Activated naive CD4-positive, alpha-beta T cell treated with anti-CD3 and anti-CD28 coated beads, Interleukin-2, amount 50 U/mL, for 24 hours (primary cell): ENCODE measurements at regions not wholly inside any gene's neighbourhood (a gene's known extent, or its start where the extent isn't known, plus 50 kb on each side); places are given as distances from the start of the nearest gene placed in this dataset.
"Not testable (repeated sequence)": the region's sequence is repeated elsewhere in the genome, so short reads cannot be mapped to it uniquely, and the experiment has no call there.

Source experiments
- H3K27ac Mint-ChIP-seq: one replicate; pipeline ENCODE4 v1.8.0; 2021; ENCODE audit warnings: mild to moderate bottlenecking, mixed read lengths
- H3K27me3 Mint-ChIP-seq: one replicate; pipeline ENCODE4 v1.8.0; 2021; ENCODE audit warnings: mixed read lengths
- H3K36me3 Mint-ChIP-seq: one replicate; pipeline ENCODE4 v1.8.0; 2021; ENCODE audit warnings: mixed read lengths
- H3K4me1 Mint-ChIP-seq: one replicate; pipeline ENCODE4 v1.8.0; 2021; ENCODE audit warnings: mixed read lengths
- H3K4me3 Mint-ChIP-seq: one replicate; pipeline ENCODE4 v1.8.0; 2021; ENCODE audit warnings: mild to moderate bottlenecking, mixed read lengths
- H3K9me3 Mint-ChIP-seq: one replicate; pipeline ENCODE4 v1.8.0; 2021; ENCODE audit warnings: mixed read lengths

GRCh38 chr1:80582980-80583379, 1217.8 kb upstream of the ADGRL2 start:
- Mint-ChIP-seq H3K4me1 (no peaks in the 10 kb centered on the region), H3K27ac (no peak overlapping the region), H3K4me3 (no peak overlapping the region), H3K36me3 (no peaks in the 10 kb centered on the region), H3K9me3 (no peaks in the 10 kb centered on the region), H3K27me3 (no peaks in the 10 kb centered on the region)

DNA sequence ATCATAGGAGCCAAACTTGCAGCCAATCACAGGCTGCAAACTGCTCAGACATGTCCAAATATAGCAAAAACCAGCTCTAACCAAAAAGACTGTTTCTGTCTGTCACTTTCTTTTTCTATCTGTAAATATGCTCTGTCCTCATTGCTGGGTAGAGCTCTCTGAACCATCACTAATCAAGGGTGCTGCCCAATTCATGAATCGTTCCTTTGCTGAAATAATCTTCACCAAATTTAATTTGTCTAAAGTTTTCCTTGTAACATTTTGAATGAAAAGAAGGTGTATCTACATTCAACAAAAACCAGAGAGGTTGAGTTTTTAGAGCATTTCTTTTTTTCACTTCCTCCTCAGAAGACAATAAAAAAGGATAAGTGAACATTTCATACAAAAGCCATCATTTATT, 1221.7 kb upstream of the ADGRL2 start:
- Mint-ChIP-seq H3K4me1 (no peaks in the 10 kb centered on the region), H3K9me3 (peaks cover under 1% of the 10 kb centered on the region), H3K4me3 (no peak overlapping the region), H3K27me3 (no peaks in the 10 kb centered on the region), H3K36me3 (no peaks in the 10 kb centered on the region), H3K27ac (no peak overlapping the region)

- Mint-ChIP-seq H3K9me3 (peaks cover 6% of the 10 kb centered on the region), H3K27ac (no peak overlapping the region), H3K4me1 (no peaks in the 10 kb centered on the region), H3K36me3 (no peaks in the 10 kb centered on the region), H3K27me3 (no peaks in the 10 kb centered on the region), H3K4me3 (no peak overlapping the region)
Measured at GRCh38 chr1:80566867-80567266, 1233.9 kb upstream of the ADGRL2 start.

- H3K27ac Mint-ChIP-seq = no peak overlapping the region
- peaks cover under 1% of the 10 kb centered on the region for H3K9me3 Mint-ChIP-seq
- H3K4me3 Mint-ChIP-seq = no peak overlapping the region
- H3K36me3 Mint-ChIP-seq = no peaks in the 10 kb centered on the region
- H3K27me3 Mint-ChIP-seq = no peaks in the 10 kb centered on the region
- no peaks in the 10 kb centered on the region for H3K4me1 Mint-ChIP-seq
Measured at GRCh38 chr1:80566123-80566522, 1234.6 kb upstream of the ADGRL2 start.

DNA sequence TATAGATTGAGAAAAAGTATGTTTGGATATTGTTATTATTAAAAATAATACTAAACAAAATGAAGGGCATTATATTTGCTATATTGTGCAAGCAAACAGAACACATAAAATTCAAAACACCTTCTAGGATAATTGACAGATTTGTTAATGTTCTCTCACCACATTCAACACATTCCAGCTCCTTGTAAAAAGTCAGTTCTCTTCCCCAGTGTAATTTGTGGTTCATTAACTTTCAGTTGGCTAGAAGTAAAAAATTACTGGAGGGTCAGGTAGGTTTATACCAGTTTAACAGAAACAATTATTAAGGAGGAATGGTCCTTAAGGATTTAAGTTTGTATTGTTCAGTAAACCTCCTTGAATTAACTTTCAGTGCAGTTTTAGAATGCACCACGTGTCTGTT, 1235.3 kb upstream of the ADGRL2 start:
- Mint-ChIP-seq H3K27me3 (no peaks in the 10 kb centered on the region), H3K4me3 (no peak overlapping the region), H3K9me3 (no peaks in the 10 kb centered on the region), H3K36me3 (no peaks in the 10 kb centered on the region), H3K27ac (no peak overlapping the region), H3K4me1 (no peaks in the 10 kb centered on the region)

- no peaks in the 10 kb centered on the region for H3K36me3 Mint-ChIP-seq
- no peaks in the 10 kb centered on the region for H3K4me1 Mint-ChIP-seq
- H3K4me3 Mint-ChIP-seq = no peak overlapping the region
- H3K27ac Mint-ChIP-seq = no peak overlapping the region
- H3K9me3 Mint-ChIP-seq = no peaks in the 10 kb centered on the region
- H3K27me3 Mint-ChIP-seq = no peaks in the 10 kb centered on the region
Measured at GRCh38 chr1:80542231-80542630, 1258.5 kb upstream of the ADGRL2 start.

GRCh38 chr1:80540596-80540995, 1260.1 kb upstream of the ADGRL2 start:
- Mint-ChIP-seq H3K27me3 (no peaks in the 10 kb centered on the region), H3K36me3 (no peaks in the 10 kb centered on the region), H3K4me1 (no peaks in the 10 kb centered on the region), H3K4me3 (no peak overlapping the region), H3K9me3 (no peaks in the 10 kb centered on the region), H3K27ac (no peak overlapping the region)

- no peaks in the 10 kb centered on the region for H3K9me3 Mint-ChIP-seq
- no peaks in the 10 kb centered on the region for H3K4me1 Mint-ChIP-seq
- no peak overlapping the region for H3K4me3 Mint-ChIP-seq
- H3K36me3 Mint-ChIP-seq = no peaks in the 10 kb centered on the region
- no peak overlapping the region for H3K27ac Mint-ChIP-seq
- no peaks in the 10 kb centered on the region for H3K27me3 Mint-ChIP-seq
Measured at GRCh38 chr1:80540149-80540548, 1260.6 kb upstream of the ADGRL2 start.

DNA sequence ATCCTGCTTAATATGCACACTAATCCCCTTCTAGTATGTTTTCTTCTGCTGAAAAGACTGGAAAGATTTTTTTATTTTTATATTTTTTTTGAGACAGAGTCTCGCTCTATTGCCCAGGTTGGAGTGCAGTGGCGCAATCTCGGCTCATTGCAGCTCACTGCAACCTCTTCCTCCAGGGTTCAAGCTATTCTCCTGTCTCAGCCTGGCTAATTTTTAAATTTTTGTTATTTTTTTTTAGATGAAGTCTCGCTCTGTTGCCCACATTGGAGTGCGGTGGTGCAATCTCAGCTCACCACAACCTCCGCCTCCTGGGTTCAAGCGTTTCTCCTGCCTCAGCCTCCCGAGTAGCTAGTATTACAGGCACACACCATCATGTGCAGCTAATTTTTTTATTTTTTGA, 1261.4 kb upstream of the ADGRL2 start:
- not testable (repeated sequence) for H3K4me3 Mint-ChIP-seq, H3K36me3 Mint-ChIP-seq, H3K9me3 Mint-ChIP-seq, H3K27ac Mint-ChIP-seq, H3K4me1 Mint-ChIP-seq, H3K27me3 Mint-ChIP-seq

GRCh38 chr1:80536461-80536860, 1264.3 kb upstream of the ADGRL2 start:
- H3K27ac Mint-ChIP-seq = no peak overlapping the region
- H3K4me3 Mint-ChIP-seq = no peak overlapping the region
- no peaks in the 10 kb centered on the region for H3K27me3 Mint-ChIP-seq
- H3K9me3 Mint-ChIP-seq = no peaks in the 10 kb centered on the region
- no peaks in the 10 kb centered on the region for H3K4me1 Mint-ChIP-seq
- H3K36me3 Mint-ChIP-seq = no peaks in the 10 kb centered on the region

DNA sequence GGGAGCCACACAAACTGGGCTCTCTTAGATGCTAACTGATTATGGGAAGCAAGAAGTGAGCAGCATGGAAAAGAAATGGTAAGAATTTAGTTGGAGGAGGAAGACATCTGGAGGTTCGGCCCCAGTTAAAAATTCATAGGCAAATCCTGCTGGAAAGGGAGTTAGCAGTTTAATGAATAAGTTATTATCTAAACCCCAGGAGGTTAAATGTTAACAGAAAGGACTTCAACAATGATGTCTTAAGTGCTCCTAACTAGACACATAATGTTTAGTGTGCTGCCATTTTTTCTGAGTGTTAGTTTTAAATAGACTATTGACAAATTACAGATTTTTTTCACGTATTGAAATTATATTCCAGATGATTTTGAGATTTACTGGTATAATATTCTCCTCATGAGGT, 1265.3 kb upstream of the ADGRL2 start:
- no peaks in the 10 kb centered on the region for H3K27me3 Mint-ChIP-seq
- no peak overlapping the region for H3K27ac Mint-ChIP-seq
- H3K4me3 Mint-ChIP-seq = no peak overlapping the region
- H3K4me1 Mint-ChIP-seq = peaks cover 4% of the 10 kb centered on the region
- no peaks in the 10 kb centered on the region for H3K9me3 Mint-ChIP-seq
- no peaks in the 10 kb centered on the region for H3K36me3 Mint-ChIP-seq

- Mint-ChIP-seq H3K4me3 (no peak overlapping the region), H3K36me3 (no peaks in the 10 kb centered on the region), H3K9me3 (no peaks in the 10 kb centered on the region), H3K4me1 (peaks cover 4% of the 10 kb centered on the region), H3K27me3 (no peaks in the 10 kb centered on the region), H3K27ac (no peak overlapping the region)
Measured at GRCh38 chr1:80534606-80535360, 1266.0 kb upstream of the ADGRL2 start.

DNA sequence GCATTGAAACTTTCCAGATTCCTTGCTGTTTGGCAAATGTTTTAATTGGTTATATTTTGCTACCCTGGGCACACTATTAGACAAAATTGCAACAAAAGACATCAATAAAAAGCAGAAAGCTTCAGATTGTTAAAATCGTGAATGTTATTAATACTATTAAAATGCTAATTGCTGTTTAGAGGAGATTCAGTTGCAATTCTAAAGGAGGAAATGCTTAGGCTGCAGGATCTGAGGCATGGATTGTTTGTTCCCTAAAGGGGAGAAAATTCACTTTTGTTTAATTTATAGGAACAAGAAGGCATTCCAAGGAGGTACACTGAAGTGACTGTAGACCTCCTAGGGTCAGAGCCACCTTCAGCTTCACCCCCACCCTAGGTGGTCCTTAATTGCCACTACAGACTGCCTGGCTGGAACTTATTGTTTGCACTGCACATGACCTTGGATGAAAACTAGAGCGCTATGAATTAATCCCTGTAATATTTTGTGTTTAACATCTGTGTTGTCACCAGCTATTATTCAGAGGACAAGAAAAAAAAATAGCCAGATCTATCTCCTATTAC, 1266.9 kb upstream of the ADGRL2 start:
- H3K27me3 Mint-ChIP-seq = no peaks in the 10 kb centered on the region
- no peak overlapping the region for H3K4me3 Mint-ChIP-seq
- H3K36me3 Mint-ChIP-seq = no peaks in the 10 kb centered on the region
- H3K4me1 Mint-ChIP-seq = peaks cover 4% of the 10 kb centered on the region
- no peak overlapping the region for H3K27ac Mint-ChIP-seq
- H3K9me3 Mint-ChIP-seq = no peaks in the 10 kb centered on the region

GRCh38 chr1:80533093-80533492, 1267.6 kb upstream of the ADGRL2 start:
- H3K36me3 Mint-ChIP-seq = no peaks in the 10 kb centered on the region
- no peaks in the 10 kb centered on the region for H3K27me3 Mint-ChIP-seq
- no peaks in the 10 kb centered on the region for H3K9me3 Mint-ChIP-seq
- H3K27ac Mint-ChIP-seq = no peak overlapping the region
- H3K4me1 Mint-ChIP-seq = peaks cover 4% of the 10 kb centered on the region
- no peak overlapping the region for H3K4me3 Mint-ChIP-seq

- H3K4me1 Mint-ChIP-seq = peaks cover 4% of the 10 kb centered on the region
- H3K9me3 Mint-ChIP-seq = no peaks in the 10 kb centered on the region
- H3K4me3 Mint-ChIP-seq = no peak overlapping the region
- no peak overlapping the region for H3K27ac Mint-ChIP-seq
- no peaks in the 10 kb centered on the region for H3K27me3 Mint-ChIP-seq
- no peaks in the 10 kb centered on the region for H3K36me3 Mint-ChIP-seq
Measured at GRCh38 chr1:80531182-80531581, 1269.6 kb upstream of the ADGRL2 start.

GRCh38 chr1:80529546-80529945, 1271.2 kb upstream of the ADGRL2 start:
- Mint-ChIP-seq H3K4me1 (peaks cover 4% of the 10 kb centered on the region), H3K4me3 (no peak overlapping the region), H3K36me3 (no peaks in the 10 kb centered on the region), H3K27ac (no peak overlapping the region), H3K27me3 (no peaks in the 10 kb centered on the region), H3K9me3 (peaks cover 1% of the 10 kb centered on the region)

GRCh38 chr1:80523861-80524260, 1276.9 kb upstream of the ADGRL2 start:
- H3K9me3 Mint-ChIP-seq = peaks cover 6% of the 10 kb centered on the region

More at GRCh38 chr1:80523861-80524260, 1276.9 kb upstream of the ADGRL2 start:
- Mint-ChIP-seq H3K36me3 (no peaks in the 10 kb centered on the region), H3K4me3 (no peak overlapping the region), H3K27ac (no peak overlapping the region), H3K4me1 (no peaks in the 10 kb centered on the region), H3K27me3 (no peaks in the 10 kb centered on the region)
